NCI-H2227 (cell line): ENCODE measurements at regions not wholly inside any gene's neighbourhood (a gene's known extent, or its start where the extent isn't known, plus 50 kb on each side); places are given as distances from the start of the nearest gene placed in this dataset.

ENCODE experiments used
- DNase-seq: peaks from one replicate; lab custom pipeline; 2025; ENCODE audit not compliant: unreplicated experiment; lab: John Stamatoyannopoulos, UW

DNA sequence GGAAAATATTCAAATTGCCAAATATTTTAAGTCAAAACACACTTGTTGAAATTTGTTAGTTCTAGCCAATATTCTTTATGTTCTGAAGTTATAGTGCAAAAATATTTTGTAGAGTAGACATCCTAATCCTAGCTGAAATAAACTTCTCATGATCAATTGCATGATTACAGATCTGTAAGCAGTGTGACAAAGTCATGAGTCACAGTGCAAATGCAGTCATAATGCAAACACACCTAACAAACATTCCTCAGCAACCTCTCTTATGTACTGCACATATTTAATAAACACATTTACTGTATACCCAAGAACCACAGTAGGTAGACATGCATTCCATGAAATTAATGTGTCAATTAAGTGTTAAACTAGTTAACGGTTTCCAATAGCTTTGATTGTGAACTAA lies 1857.4 kb downstream of the NCAM2 start:
- no peak for DNase-seq

DNA sequence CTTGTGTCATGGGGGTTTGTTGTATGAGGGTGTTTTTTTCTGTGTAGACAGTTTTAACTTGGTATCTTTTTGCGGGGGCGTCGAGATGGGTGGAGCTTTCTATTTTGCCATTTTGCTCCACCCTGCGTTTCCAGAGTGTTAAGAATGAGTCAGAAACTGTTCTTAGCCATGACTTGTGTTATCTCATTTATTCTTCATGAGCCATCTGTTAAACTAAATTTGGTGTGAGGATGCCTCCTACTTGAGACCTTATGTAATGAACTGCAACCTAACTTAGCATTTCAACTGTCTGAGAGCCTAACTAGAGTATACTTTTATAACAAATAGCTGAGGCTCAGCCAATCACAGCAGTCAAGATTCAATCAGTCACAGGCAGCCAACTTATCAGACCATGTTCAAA lies 1873.5 kb downstream of the NCAM2 start:
- DNase-seq, result no peak

DNA sequence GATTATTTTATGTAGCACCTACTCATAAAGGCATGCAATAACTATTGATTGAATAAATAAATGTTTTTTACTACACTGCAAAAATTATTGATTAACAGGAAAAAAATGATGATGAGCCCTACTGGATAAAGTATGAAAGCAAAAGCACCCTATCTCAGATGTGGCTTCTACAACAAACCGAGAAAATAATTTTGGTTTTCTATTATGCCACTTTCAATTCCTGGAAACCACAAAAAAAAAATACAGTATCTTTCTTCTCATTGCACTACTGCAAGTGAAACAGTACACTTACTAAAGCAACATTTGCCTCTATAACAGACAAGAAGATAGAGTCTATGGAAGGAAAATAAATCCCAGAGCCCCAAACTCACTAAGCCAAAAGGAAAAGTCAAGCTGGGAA lies 1882.4 kb downstream of the NCAM2 start:
- no peak for DNase-seq

DNA sequence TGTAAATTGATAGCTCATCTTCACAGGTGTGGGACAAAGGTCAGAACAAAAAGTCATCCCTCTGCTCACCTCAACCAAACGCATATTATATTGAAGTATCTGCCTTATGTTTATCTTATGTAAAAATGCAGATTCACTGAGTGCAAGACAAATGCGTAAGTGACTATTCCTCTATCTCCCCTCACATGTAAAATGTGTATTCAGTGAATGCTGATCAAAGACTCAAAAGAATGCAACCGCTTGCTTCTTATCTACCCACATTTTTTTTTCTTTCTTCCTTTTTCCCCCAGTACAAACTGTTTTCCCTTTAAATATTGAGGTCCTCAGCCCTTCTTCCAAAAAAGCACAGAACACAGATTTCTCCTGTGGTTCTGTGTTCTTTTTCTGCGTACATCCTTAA lies 1882.9 kb downstream of the NCAM2 start:
- no peak for DNase-seq

DNA sequence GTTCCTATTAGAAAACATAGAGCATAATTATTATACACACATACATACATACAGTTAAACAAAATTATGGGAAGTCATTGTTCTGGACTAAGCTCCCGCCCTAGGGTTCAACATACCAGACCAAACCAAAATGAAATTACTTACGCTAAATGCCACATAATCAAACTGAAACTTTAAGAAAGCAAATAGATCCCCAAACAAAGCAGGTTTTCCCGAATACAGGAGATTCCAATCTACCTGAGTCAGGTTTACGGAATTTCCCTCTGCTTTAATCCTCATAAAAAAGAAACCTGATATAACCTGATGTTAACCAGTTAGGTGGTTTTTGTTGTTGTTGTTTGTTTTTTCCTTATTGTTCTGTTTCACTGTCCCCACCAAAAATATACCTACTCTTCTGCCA lies 1886.9 kb downstream of the NCAM2 start:
- no peak for DNase-seq

DNA sequence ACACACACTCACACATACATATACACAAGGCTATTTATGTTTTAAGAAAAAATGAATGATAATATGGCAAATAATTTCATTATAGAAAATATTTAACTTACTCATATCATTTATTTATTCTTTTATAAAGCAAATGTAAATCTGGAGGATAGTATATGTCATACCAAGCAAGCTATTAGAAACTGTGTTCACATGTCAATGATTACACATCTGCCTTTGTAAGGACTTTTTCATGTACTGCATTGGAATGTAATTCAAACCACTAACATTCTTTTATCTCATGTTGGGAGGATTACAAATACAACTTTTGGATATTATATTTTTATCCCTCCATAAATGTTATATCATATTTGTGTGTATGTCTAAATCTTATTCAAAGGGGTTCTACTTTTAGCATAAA lies 1887.4 kb downstream of the NCAM2 start:
- DNase-seq, result no peak

DNA sequence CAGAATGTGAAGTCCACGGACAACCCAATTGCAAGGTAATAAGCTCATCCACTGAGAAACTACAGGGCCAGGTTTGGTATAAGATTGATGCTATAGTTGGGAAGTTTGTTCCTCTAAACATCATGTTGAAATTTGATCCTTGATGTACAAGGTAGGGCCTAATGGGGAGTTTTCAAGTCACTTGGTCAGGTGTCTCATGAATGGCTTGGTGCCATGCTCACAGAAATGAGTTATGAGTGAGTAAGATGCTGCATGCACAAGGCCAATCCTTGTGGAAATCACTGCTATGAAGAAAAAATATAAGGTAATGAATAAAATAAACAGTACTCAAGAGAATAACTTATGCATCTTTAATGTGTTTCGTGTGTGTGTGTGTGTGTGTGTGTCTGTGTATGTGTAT lies 1891.2 kb downstream of the NCAM2 start:
- DNase-seq, result no peak

DNA sequence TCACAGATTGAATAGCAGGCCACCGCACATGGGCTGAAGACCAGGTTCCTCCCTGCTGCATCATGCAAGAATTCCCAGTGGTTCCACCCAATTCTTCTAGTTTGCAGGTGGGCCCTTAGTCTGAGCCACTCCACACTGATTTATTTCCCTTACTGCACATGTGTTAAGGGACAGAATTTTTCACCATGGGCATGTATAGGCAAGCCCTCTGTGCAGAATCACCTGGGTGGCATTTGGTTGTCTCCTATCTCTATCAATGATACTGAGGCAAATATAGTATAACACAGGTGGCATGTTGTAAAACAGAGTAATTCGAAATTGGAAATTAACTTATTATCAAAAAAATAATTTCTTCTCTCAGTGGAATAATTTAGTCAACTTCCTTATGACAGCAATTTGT lies 1892.4 kb downstream of the NCAM2 start:
- no peak for DNase-seq

DNA sequence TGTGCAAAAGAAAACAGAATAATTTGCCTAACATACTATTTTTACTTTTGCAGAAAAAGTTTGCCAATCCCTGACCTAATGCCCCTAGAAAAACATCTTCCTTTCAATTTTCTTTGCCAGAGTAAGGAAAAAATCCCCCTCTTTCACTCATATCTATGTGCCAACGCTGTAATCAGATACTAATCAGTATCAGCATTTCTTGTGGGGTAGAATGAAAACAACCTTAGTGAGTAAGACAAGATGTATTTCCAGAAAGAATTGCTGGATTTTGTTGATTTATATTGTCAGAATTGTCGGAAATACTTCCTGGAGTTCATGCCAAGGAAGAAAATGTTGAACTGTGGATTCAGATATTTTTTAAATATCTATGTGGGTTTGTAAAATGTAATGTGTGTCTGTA lies 1893.8 kb downstream of the NCAM2 start:
- no peak for DNase-seq

DNA sequence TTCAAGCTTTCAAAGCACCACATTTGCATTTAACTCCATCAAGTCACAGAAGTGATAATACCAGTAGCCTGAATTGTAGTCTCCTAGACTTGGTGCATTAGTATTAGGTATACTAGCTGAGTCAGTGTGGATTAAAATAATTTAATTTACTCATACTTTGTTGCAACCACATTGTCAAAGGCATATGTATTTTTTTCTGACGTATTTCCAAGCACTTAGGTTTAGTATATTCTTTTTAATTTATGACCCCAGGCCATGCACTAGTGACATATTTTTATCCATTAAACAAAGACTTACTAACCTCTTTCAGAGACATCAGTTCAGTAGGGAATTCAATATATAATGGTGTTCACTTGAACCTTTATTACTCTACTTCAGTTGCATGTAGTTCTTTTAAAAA lies 1894.5 kb downstream of the NCAM2 start:
- no peak for DNase-seq

DNA sequence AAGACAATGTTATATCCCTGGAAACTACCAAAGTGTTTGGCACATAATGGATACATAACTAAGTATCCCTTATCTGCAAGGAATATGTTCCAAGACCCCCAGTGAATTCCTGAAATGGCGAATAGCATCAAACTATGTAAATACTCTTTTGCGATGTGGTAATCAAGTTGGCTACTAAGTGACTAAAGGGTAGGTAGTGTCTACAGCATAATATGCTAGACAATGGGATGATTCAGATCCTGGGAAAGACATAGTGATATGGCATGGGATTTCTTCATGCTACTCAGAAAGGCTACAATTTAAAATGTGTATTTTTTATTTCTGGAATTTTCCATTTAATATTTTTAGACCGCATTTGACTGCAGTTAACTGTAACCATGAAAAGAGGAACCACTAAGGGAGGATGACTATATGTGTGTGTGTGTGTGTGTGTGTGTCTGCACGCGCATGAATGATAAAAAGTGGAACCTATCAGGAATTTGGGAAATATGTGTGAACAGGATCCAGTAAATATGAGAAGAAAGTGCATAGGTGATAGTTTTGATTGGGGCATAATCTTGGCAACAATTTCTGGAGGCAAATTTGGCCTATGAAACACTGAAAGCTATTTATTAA lies 1899.9 kb downstream of the NCAM2 start:
- DNase-seq, result no peak

DNA sequence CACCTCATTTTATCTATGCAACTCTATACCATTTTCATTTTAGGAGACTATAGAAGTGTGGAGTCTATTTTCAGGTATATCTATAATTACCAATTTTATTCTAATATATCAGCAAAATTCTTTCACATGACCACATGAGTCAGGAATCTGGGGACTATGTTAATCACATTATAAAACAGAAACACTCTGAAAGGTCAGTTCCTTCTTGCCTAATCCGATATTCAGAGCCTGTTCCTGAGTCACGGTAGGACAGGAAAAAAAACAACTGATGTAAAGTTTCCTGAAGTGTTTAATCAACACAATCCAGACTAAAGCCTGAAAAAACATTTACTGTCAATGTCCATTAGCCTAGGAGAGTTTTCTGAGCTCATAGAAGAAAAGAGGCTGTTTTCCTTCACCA lies 1902.3 kb downstream of the NCAM2 start:
- no peak for DNase-seq

DNA sequence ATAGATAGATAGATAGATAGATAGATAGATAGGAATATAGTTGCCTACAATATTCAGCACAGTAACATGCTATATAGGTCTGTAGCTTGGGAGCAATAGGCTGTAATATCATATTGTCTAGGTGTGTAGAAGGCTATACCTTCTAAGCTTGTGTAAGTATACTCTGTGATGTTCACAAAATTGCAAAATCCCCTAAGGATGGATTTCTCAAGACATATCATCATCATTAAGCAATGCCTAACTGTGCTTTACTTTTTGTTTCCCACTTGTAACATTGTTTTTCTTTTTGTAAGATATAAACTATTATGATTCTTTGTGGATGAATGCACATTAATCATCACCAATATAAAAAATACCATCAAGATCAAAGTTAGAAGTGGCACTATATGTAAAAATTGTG lies 1905.6 kb downstream of the NCAM2 start:
- no peak for DNase-seq

DNA sequence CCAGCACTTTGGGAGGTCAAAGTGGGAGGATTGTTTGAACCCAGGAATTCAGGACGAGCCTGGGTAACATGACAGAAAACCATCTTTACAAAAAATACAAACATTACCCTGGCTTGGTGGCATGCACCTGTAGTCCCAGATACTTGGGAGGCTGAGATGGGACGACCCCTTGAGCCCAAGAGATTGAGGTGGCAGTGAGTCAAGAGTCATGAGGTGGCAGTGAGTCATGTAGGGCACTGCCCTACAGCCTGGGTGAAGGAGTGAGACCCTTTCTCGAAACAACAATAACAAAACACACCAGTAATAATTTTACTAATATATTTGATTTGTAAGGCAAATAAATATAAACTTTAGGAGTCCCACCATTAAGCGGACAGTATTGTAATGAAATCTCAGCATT lies 1906.2 kb downstream of the NCAM2 start:
- no peak for DNase-seq

DNA sequence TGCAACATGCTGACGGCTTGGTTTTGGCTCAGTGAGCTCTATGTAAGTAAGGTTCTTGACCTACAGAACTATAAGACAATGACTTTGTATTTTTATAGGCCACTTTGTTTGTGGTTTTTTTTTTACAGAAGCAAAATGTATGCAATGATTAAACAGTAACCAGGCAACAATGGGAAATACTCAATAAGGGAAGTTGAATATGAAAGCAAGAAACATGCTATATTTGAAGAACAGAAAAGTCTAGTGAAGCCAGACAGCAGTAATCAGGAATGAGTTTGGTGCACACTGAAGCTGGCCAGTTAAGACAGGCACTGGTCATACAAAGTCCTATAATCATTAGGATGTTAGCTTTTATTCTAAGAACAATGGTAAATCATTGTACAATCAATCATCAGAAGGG lies 1926.8 kb downstream of the NCAM2 start:
- DNase-seq, result no peak

DNA sequence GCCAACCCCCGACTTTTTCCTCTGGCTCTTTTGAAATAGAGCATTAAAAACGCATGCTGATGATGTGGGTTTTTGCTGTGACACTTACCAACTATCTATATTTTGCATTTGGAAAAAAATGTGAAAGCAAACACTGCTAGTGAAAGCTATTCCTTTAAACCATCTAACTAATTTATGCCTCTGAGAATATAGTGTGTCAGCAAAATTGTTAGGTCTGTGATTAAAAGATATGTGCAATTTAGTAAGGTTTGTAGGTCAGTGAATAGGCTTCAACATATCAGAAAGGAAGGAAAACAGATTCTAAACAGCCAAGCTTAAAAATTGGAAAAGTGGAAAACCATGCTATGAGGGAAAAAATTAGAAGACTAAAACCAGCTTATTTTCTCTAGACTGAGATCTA lies 1929.3 kb downstream of the NCAM2 start:
- DNase-seq, result no peak

DNA sequence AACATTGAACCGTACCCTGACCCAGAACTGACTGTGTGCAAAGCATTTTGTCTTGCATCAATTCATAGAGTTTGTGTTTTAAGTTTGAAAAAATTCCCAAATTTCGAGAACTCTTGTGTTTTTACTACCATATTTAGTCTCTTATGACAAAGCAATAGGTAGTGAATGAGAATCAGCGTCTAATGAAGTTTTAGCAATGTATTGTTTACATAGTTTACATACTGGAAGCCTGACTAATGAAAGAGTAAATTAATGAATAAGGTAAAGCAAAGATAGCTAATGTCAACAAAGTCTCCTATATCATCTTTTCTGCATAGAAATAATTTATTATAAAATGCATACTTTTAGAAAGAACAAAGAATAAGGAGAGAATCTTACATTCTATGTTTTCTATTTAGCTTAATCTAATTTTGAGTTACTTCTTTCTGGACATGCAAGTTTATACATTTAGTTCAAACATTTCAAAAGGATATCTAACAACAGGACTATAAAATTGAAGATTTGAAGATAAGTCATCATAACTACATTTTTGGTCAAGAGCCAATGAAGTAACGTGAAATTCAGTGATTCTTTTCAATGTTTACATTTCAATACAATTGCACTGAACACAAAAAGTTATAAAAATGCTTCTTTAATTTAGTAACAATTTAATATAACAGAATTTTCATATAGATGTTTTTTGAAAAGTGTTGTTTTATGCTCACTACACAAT lies 1943.7 kb downstream of the NCAM2 start:
- no peak for DNase-seq

DNA sequence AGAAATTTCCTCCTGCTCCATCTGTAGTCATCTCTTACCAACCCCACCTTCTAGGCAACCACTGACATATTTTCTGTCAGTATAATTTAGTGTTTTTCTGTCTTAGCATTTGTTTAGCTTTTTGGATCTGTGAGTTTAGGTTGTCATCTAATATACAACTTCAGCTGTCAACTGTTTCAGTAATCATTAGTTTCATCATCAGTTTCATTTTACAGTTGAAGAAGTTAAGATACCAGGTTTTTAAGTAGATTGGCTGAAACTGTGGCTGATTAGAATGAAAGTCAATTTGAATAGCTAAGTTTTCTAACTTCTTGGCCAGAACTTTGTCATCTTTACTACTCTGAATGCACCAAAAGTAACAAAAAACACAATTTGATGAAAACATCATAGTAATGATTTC lies 1957.3 kb downstream of the NCAM2 start:
- DNase-seq, result no peak

DNA sequence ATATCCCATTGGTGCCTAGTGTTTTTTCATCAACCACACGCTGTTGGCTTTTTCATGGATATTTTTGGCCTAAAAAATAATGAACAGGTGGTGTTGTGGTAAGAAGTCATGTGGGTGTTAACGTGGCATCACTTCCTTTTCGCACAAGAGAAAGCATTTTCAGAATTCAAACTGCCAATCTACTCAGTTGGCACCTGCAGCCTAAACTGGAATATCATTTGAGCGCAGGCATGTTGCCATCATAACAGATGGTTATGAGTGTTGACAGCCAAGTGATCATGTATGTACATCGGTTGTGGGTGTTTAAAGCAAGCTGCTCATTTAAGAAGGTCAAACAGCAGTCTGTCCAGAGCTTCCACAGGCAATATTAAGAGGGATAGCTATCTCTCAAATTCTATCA lies 1963.0 kb downstream of the NCAM2 start:
- DNase-seq, result no peak

DNA sequence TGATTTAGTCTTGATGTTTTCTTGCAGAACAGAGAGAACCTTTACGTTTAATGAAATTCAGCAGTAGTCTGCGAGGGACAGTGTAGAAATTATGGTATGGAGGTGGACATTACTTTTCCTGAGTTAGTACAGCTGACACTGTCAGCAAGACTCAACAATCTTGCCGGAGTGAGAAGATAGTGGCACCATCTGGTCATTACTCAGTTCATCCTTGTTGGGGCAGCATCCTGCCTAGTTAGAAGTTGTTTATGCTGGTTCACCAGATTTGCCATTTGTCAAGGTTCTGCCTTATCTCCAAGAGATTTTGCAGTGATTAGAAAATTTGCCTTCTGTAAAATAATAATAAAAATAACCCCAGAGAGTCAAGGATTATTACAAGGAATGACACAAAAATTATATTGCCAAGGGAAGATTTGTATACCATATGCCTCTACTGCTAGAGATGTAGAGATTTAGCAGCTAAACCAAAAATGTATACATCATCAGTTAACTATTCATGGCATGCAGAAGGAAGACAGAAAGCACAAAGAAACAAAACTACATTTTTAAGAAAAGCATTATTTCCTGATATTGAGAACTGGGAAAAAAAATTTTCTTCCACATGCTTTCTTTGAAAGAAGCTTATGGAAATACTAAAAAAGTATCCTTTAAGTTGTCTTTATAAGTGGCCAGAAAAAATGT lies 1967.4 kb downstream of the NCAM2 start:
- DNase-seq, result no peak

DNA sequence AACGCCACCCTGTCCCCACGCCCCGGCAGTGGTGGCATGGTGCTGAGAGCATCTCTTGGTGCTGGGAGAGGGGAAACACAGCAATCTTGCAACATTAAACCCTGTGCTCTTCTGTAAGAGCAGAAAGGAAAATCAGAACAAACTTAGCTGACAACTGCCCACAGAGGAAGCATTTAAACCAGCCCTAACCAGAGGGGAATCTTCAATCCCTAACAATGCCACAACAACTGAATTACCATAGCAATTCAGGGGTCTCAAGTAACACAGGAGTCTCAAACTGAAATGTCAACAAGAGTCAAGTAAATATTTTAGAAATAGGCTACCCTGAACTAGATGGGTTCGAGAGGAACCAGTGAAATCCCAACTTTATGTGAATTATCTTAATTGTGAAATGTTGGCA lies 1983.6 kb downstream of the NCAM2 start:
- DNase-seq, result no peak

DNA sequence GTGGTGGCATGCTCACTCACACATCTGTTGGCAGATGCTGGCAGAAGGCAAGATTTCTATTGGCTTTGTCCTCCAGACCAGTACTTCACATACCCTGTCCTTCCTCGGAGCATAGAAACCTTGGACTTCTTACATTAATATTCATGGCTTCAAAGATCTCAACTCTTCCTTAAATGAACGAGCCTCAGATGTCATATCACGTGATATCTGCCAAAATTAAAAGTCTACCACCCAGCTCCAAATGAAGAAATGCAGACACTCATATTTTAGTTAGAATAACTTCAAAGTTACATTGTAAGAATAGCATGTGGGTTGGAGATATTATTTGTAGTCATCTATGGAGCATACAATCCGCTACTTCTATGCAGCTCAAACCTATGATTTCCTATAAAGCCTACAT lies 1994.9 kb downstream of the NCAM2 start:
- DNase-seq, result no peak
